ENCODE measurements at regions not wholly inside any gene's neighbourhood (a gene's known extent, or its start where the extent isn't known, plus 50 kb on each side); places are given as distances from the start of the nearest gene placed in this dataset.

GRCh38 chr7:80981405-80981804 is 62.6 kb upstream of the SEMA3C start:
- no peak for FAIRE-seq
- H3K9me3 ChIP-seq = peaks cover 9% of the 10 kb centered on the region; the same call in 2 of the 3 replicates
- H3K27ac ChIP-seq = no peak overlapping the region
- no peaks in the 10 kb centered on the region for H3K4me1 ChIP-seq
- CTCF ChIA-PET = interaction anchor here (1.5 kb wide), 1 partner anchor 10 kb away, joined by 3 read pairs; no protein-coding TSS in a partner anchor
- 90% methylated on average over 3 of the region's 3 CpGs for WGBS (ENCODE audit: missing lambda C conversion rate)
- TF ChIP-seq ELK1 (IDR thresholded peaks at IDR 0.05; ENCODE audit: low read depth, low read length) = no peak
- TF ChIP-seq JUN (IDR thresholded peaks at IDR 0.05) = no peak
- TF ChIP-seq HEYL (CRISPR knock-in tag; IDR thresholded peaks at IDR 0.05) = no peak
- no peak for TF ChIP-seq ZNF302 (CRISPR knock-in tag; IDR thresholded peaks at IDR 0.05)
- no peak for TF ChIP-seq POLR2AphosphoS2 (conservative IDR thresholded peaks at IDR 0.05; ENCODE audit: low read length)
- TF ChIP-seq RARB (CRISPR knock-in tag; IDR thresholded peaks at IDR 0.05) = no peak
- TF ChIP-seq HES2 (IDR thresholded peaks at IDR 0.05) = no peak
- no peak for TF ChIP-seq HDAC2 (IDR thresholded peaks at IDR 0.05)
- TF ChIP-seq HOXB5 (CRISPR knock-in tag; IDR thresholded peaks at IDR 0.05) = no peak
- TF ChIP-seq FOSL2 (IDR thresholded peaks at IDR 0.05) = no peak
- TF ChIP-seq FOSL2 (CRISPR knock-in tag; IDR thresholded peaks at IDR 0.05) = no peak
- no peak for TF ChIP-seq JUNB (IDR thresholded peaks at IDR 0.05)
- H3K4me3 ChIP-seq = no peak overlapping the region
- POLR2A ChIA-PET = no interaction called here
- no peak for ATAC-seq
- no peak for DNase-seq (ENCODE audit: low read depth in 1 of 2, low spot score in 1 of 2)
- no peak overlapping the region for H3K4me2 ChIP-seq

GRCh38 chr7:80977751-80978150 is 58.9 kb upstream of the SEMA3C start:
- peaks cover 9% of the 10 kb centered on the region; the same call in 2 of the 3 replicates for H3K9me3 ChIP-seq
- whole genome bisulfite sequencing (ENCODE audit: missing lambda C conversion rate) = 39% methylated on average over 1 of the region's 1 CpG
- H3K4me3 ChIP-seq = no peak overlapping the region
- DNase-seq (ENCODE audit: low read depth in 1 of 2, low spot score in 1 of 2) (no peak), ATAC-seq (no peak), FAIRE-seq (no peak)
- TF ChIP-seq RCOR1 (IDR thresholded peaks at IDR 0.05; ENCODE audit: low read depth, low read length) (no peak), CHD2 (IDR thresholded peaks at IDR 0.05; ENCODE audit: low read length, partially characterized antibody) (no peak), KDM5A (IDR thresholded peaks at IDR 0.05) (no peak), ZNF302 (CRISPR knock-in tag; IDR thresholded peaks at IDR 0.05) (no peak), NFE2L2 (conservative IDR thresholded peaks at IDR 0.05; ENCODE audit: low read length) (no peak), ZC3H11A (IDR thresholded peaks at IDR 0.05) (no peak), EHF (CRISPR knock-in tag; IDR thresholded peaks at IDR 0.05) (no peak), MAFK (IDR thresholded peaks at IDR 0.05; ENCODE audit: partially characterized antibody) (no peak), FOSB (CRISPR knock-in tag; IDR thresholded peaks at IDR 0.05) (no peak), MYC (IDR thresholded peaks at IDR 0.05; ENCODE audit: borderline replicate concordance, low read length) (no peak), FOSL2 (IDR thresholded peaks at IDR 0.05) (no peak), FOSL2 (CRISPR knock-in tag; IDR thresholded peaks at IDR 0.05) (no peak), ESRRA (IDR thresholded peaks at IDR 0.05; ENCODE audit: borderline replicate concordance, low read length) (no peak), CBX2 (IDR thresholded peaks at IDR 0.05; ENCODE audit: borderline replicate concordance, low read depth) (no peak), RARB (CRISPR knock-in tag; IDR thresholded peaks at IDR 0.05) (no peak), REST (IDR thresholded peaks at IDR 0.05) (no peak), CEBPB (IDR thresholded peaks at IDR 0.05) (no peak), RNF2 (IDR thresholded peaks at IDR 0.05; ENCODE audit: borderline replicate concordance, low read depth) (no peak), TFCP2L1 (CRISPR knock-in tag; IDR thresholded peaks at IDR 0.05) (no peak), MAX (IDR thresholded peaks at IDR 0.05) (no peak)
- CTCF ChIA-PET = interaction anchor here (0.6 to 0.9 kb wide), 3 partner anchors 10 to 178 kb away, joined by 3 read pairs; no protein-coding TSS in a partner anchor
- H3K27ac ChIP-seq = no peak overlapping the region
- H3K4me1 ChIP-seq = no peaks in the 10 kb centered on the region
- no peak overlapping the region for H3K4me2 ChIP-seq
- POLR2A ChIA-PET = interaction anchor here (0.6 kb wide), 1 partner anchor 12 kb away, joined by 4 read pairs; no protein-coding TSS in a partner anchor
